GM12864 (cell line): ENCODE measurements at regions not wholly inside any gene's neighbourhood (a gene's known extent, or its start where the extent isn't known, plus 50 kb on each side); places are given as distances from the start of the nearest gene placed in this dataset.
"Not testable (repeated sequence)": the region's sequence is repeated elsewhere in the genome, so short reads cannot be mapped to it uniquely, and the experiment has no call there.

Experiments
- DNase-seq: peaks from one replicate; pipeline ENCODE4 v3.0.0-alpha.2; 2011; ENCODE audit warnings: low read depth
- H3K4me3 ChIP-seq: 2 replicates; pipeline ENCODE4 v1.5.1; 2011; ENCODE audit warnings: mild to moderate bottlenecking, low read depth, low read length, control low read depth
- CTCF ChIP-seq: IDR thresholded peaks from 2 replicates; pipeline ENCODE4 v1.5.1; 2011; ENCODE audit warnings: low read depth, mild to moderate bottlenecking, moderate library complexity, low read length, control low read depth, inconsistent platforms; ENCODE audit errors: missing control alignments

- no peak for DNase-seq
- TF ChIP-seq CTCF: no peak
- no peak overlapping the region for H3K4me3 ChIP-seq
Observed at GRCh38 chr4:8725071-8725841, 132.7 kb downstream of the CPZ start.

GRCh38 chr4:8724436-8725070, 132.0 kb downstream of the CPZ start:
- no peak for DNase-seq
- no peak for TF ChIP-seq CTCF
- H3K4me3 ChIP-seq: no peak overlapping the region

- no peak for TF ChIP-seq CTCF
- DNase-seq: no peak
- H3K4me3 ChIP-seq: no peak overlapping the region
Observed at GRCh38 chr4:8723222-8723980, 130.8 kb downstream of the CPZ start.

- no peak for DNase-seq
- no peak for TF ChIP-seq CTCF
- H3K4me3 ChIP-seq: no peak overlapping the region
Observed at GRCh38 chr4:8722556-8722955, 130.0 kb downstream of the CPZ start.

GRCh38 chr4:8721621-8722020, 129.1 kb downstream of the CPZ start:
- no peak overlapping the region for H3K4me3 ChIP-seq
- no peak for TF ChIP-seq CTCF
- DNase-seq: no peak

GRCh38 chr4:8719421-8719820, 126.9 kb downstream of the CPZ start:
- no peak for TF ChIP-seq CTCF
- H3K4me3 ChIP-seq: no peak overlapping the region
- no peak for DNase-seq

GRCh38 chr4:8717470-8717869, 124.9 kb downstream of the CPZ start:
- H3K4me3 ChIP-seq, DNase-seq: not testable (repeated sequence)
